ENCODE measurements at regions not wholly inside any gene's neighbourhood (a gene's known extent, or its start where the extent isn't known, plus 50 kb on each side); places are given as distances from the start of the nearest gene placed in this dataset.

DNA sequence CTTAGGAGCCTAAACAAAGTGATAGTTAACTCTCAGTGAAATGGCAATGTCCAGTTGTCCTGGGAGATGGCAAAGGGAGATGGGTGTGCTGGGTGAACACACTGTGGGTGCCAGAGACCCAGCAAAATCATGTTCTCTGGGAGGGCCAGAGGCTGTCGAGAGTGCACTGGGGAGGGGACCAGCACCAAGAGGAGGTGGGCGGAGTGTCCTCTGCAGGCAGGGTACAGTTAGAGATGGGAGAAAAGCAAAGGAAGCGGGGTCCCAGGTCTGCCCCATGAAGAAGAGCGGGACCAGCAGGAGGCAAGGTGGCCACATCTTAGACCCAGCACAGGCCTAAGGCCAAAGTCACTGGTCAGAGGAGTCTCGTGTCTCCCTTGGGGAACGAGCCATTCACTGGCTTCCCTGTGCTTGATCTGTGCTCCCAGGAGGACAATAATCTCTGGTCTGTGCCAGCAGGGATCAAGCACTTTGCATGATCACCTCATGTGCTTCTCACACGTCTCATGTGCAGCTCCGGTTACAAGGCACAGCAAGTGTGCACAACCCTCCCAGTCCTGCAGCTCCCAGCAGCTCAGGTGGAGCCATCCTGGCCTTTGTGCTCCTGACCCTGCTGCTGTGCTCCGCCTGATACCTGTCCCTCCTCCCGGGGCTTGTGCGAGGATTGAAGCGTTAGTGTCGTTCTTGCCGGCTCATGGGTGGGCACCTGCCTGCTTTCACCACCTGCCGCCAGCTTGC lies 100.9 kb downstream of the FAM53A start:
- peaks cover 0 to 19% (median 0%) of the 10 kb centered on the region in 3 donors for H3K9me3 ChIP-seq (ENCODE audit: control extremely low read depth in 1 of 3, control insufficient read depth in 2 of 3, insufficient read depth in 1 of 3, low read length in 2 of 3)
- no peaks in the 10 kb centered on the region for H3K36me3 ChIP-seq (replicated peaks in 1 of 2; ENCODE audit: control extremely low read depth in 1 of 2, control insufficient read depth in 1 of 2, extremely low read depth in 1 of 2, insufficient read depth in 2 of 2, low read length in 1 of 2)
- no peak for ATAC-seq (ENCODE audit: low read depth)
- H3K27me3 Mint-ChIP-seq: peaks cover 2% of the 10 kb centered on the region
- H3K27ac Mint-ChIP-seq: no peak overlapping the region
- peaks cover 0 to 3% of the 10 kb centered on the region in 2 donors for H3K4me1 ChIP-seq (ENCODE audit: control insufficient read depth in 2 of 2, insufficient read depth in 2 of 2, low read length in 2 of 2)
- H3K4me3 Mint-ChIP-seq: no peak overlapping the region
- DNase-seq: no peak
- TF ChIP-seq, protein P1, sequence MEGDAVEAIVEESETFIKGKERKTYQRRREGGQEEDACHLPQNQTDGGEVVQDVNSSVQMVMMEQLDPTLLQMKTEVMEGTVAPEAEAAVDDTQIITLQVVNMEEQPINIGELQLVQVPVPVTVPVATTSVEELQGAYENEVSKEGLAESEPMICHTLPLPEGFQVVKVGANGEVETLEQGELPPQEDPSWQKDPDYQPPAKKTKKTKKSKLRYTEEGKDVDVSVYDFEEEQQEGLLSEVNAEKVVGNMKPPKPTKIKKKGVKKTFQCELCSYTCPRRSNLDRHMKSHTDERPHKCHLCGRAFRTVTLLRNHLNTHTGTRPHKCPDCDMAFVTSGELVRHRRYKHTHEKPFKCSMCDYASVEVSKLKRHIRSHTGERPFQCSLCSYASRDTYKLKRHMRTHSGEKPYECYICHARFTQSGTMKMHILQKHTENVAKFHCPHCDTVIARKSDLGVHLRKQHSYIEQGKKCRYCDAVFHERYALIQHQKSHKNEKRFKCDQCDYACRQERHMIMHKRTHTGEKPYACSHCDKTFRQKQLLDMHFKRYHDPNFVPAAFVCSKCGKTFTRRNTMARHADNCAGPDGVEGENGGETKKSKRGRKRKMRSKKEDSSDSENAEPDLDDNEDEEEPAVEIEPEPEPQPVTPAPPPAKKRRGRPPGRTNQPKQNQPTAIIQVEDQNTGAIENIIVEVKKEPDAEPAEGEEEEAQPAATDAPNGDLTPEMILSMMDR (IDR thresholded peaks at IDR 0.05): no peak
- no peak for TF ChIP-seq EZH2 (IDR thresholded peaks at IDR 0.05; ENCODE audit: borderline replicate concordance, insufficient read depth, low read depth, low read length, poor library complexity, severe bottlenecking)
- H3K9ac ChIP-seq (ENCODE audit: low read length): no peak overlapping the region
- intact Hi-C loops (cut with micrococcal nuclease): loop anchor here (5.0 to 10.0 kb wide), 4 partner anchors 274 to 1709 kb away; partner anchors contain the start of genes HTT, HTT-AS, LETM1 and RGS12
- CTCF ChIA-PET: interaction anchor here (0.6 kb wide), 1 partner anchor 111 kb away, joined by 3 read pairs; no protein-coding TSS in a partner anchor
- peaks cover 4% of the 10 kb centered on the region for H3K4me1 Mint-ChIP-seq
- no peak overlapping the region for H3K4me2 ChIP-seq (replicated peaks; ENCODE audit: low read depth, low read length, poor library complexity, severe bottlenecking)
- H3K27ac ChIP-seq (ENCODE audit: low read length in 2 of 2): no peak overlapping the region
- POLR2A ChIA-PET: no interaction called here
- WGBS (ENCODE audit: insufficient coverage): 91% methylated on average over 15 of the region's 15 CpGs
- no peaks in the 10 kb centered on the region for H3K79me2 ChIP-seq (ENCODE audit: control insufficient read depth, insufficient read depth, low read length)
- H3K4me3 ChIP-seq (ENCODE audit: control extremely low read depth in 1 of 5, extremely low read depth in 1 of 5, insufficient read depth in 1 of 5, low read depth in 2 of 5, low read length in 4 of 5): no peak overlapping the region
- no peak overlapping the region for H2AFZ ChIP-seq (ENCODE audit: insufficient read depth, low read depth, low read length, poor library complexity, severe bottlenecking)
- peaks cover 2% of the 10 kb centered on the region for H3K9me3 Mint-ChIP-seq (ENCODE audit: insufficient read depth)
- H4K20me1 ChIP-seq (ENCODE audit: control insufficient read depth, insufficient read depth, low read length, poor library complexity, severe bottlenecking): peaks cover 4% of the 10 kb centered on the region
- H3K27me3 ChIP-seq (replicated peaks in 1 of 4; ENCODE audit: control extremely low read depth in 1 of 4, control insufficient read depth in 3 of 4, insufficient read depth in 4 of 4, low read length in 3 of 4): no peaks in the 10 kb centered on the region

DNA sequence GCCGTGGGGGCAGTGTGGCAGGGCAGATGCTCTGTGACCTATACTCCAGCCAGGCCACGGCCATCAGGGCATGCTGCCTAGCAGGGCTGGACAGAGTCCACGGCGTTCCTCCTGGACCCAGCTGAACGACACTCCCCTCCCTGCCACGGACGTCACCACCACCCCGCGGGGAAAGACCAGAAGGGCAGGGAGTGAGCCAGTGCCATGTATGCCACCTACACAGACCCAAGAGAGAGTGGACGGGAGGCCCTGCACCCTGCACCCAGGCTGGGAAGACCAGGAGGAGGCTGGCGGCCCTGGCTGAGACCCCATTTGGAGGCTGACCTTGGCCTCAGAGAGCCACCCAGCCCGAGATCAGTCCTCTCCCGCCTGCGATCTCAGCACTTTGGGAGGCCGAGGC lies 101.9 kb downstream of the FAM53A start:
- Mint-ChIP-seq H3K27ac (no peak overlapping the region), H3K4me3 (no peak overlapping the region), H3K9me3 (ENCODE audit: insufficient read depth) (no peaks in the 10 kb centered on the region), H3K27me3 (no peaks in the 10 kb centered on the region), H3K4me1 (peaks cover 4% of the 10 kb centered on the region)
- Histone ChIP-seq H3K4me3 (ENCODE audit: control extremely low read depth in 1 of 5, extremely low read depth in 1 of 5, insufficient read depth in 1 of 5, low read depth in 2 of 5, low read length in 4 of 5) (no peak overlapping the region), H4K20me1 (ENCODE audit: control insufficient read depth, insufficient read depth, low read length, poor library complexity, severe bottlenecking) (peaks cover 13% of the 10 kb centered on the region), H3K27me3 (replicated peaks in 1 of 4; ENCODE audit: control extremely low read depth in 1 of 4, control insufficient read depth in 3 of 4, insufficient read depth in 4 of 4, low read length in 3 of 4) (no peaks in the 10 kb centered on the region), H3K9me3 (ENCODE audit: control extremely low read depth in 1 of 3, control insufficient read depth in 2 of 3, insufficient read depth in 1 of 3, low read length in 2 of 3) (peaks cover 0 to 14% (median 0%) of the 10 kb centered on the region in 3 donors), H3K27ac (ENCODE audit: low read length in 2 of 2) (no peak overlapping the region), H3K36me3 (replicated peaks in 1 of 2; ENCODE audit: control extremely low read depth in 1 of 2, control insufficient read depth in 1 of 2, extremely low read depth in 1 of 2, insufficient read depth in 2 of 2, low read length in 1 of 2) (no peaks in the 10 kb centered on the region), H2AFZ (ENCODE audit: insufficient read depth, low read depth, low read length, poor library complexity, severe bottlenecking) (no peak overlapping the region), H3K79me2 (ENCODE audit: control insufficient read depth, insufficient read depth, low read length) (no peaks in the 10 kb centered on the region), H3K9ac (ENCODE audit: low read length) (no peak overlapping the region), H3K4me1 (ENCODE audit: control insufficient read depth in 2 of 2, insufficient read depth in 2 of 2, low read length in 2 of 2) (peaks cover 0 to 4% of the 10 kb centered on the region in 2 donors), H3K4me2 (replicated peaks; ENCODE audit: low read depth, low read length, poor library complexity, severe bottlenecking) (no peak overlapping the region)
- TF ChIP-seq, protein P1 (IDR thresholded peaks at IDR 0.05): no peak
- TF ChIP-seq EZH2 (IDR thresholded peaks at IDR 0.05; ENCODE audit: borderline replicate concordance, insufficient read depth, low read depth, low read length, poor library complexity, severe bottlenecking): no peak
- ChIA-PET POLR2A (no interaction called here), CTCF (interaction anchor here (0.7 to 1.1 kb wide), 2 partner anchors 34 to 84 kb away, joined by 3 read pairs; no protein-coding TSS in a partner anchor)
- no peak for DNase-seq
- ATAC-seq (ENCODE audit: low read depth): no peak
- intact Hi-C loops (cut with micrococcal nuclease): loop anchor here (5.0 to 10.0 kb wide), 4 partner anchors 275 to 1710 kb away; partner anchors contain the start of genes HTT, HTT-AS, LETM1 and RGS12
- 91% methylated on average over 15 of the region's 15 CpGs for WGBS (ENCODE audit: insufficient coverage)
